ENCODE measurements at regions not wholly inside any gene's neighbourhood (a gene's known extent, or its start where the extent isn't known, plus 50 kb on each side); places are given as distances from the start of the nearest gene placed in this dataset.

DNA sequence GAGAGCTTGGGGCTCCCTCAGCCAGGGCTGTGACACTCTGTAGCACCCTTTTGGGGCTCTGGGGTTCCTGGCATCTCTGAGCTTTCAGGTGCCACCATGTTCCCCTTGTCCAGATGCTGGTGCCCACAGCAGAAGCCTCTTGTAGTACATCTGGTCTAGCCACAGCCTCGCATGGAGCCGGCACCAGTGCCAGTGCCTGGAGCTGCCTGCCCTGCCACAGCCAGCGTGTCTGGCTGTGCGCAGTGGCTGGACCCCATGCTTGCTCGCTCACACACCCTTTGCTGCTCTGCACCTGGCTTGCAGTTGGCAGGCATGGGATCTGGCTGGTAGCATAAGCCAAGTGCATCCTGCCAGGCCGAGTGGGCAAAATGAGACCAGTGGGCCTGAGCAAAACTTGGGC is 744.8 kb upstream of the GBE1 start:
- Mint-ChIP-seq H3K4me3 (no peak overlapping the region), H3K36me3 (ENCODE audit: low read depth) (no peaks in the 10 kb centered on the region), H3K27me3 (ENCODE audit: low read depth) (no peaks in the 10 kb centered on the region), H3K27ac (no peak overlapping the region), H3K4me1 (ENCODE audit: low read depth) (no peaks in the 10 kb centered on the region), H3K9me3 (ENCODE audit: insufficient read depth) (peaks cover 6% of the 10 kb centered on the region)
- ATAC-seq (no peak), DNase-seq (no peak)
- ChIA-PET POLR2A (no interaction called here), CTCF (no interaction called here)

DNA sequence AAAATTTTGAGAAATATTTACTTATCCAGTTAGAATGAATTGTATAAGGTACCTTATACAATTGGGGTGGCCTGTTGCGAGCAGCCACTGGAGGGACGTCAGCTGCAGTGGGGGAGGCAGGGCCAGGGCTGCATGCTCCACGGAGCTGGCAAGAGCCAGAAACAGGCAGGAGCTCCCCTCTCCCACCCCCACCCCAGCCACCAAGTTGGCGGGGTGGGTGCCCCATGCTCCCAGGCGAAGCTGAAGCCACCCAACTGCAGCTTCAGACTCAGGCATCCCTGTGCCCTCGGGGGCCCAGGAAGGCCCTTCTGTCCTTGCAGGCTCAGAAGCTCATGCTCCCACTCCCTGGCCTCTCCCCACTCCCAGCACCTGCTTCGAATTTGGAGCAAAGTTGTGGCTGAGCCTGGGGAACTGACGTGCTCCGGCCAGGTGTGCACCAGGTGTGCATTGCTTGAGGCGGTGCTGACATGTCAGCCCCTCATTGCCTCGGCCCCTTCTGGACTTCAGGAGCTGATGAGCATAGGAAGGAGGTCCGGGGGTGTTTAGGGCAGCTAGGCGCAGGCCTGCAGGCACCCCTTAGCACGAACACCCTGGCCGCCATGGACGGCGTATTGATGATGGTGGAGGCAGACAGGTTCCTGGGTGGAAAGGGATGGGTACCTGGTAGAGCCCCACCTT is 743.8 kb upstream of the GBE1 start:
- H3K4me3 Mint-ChIP-seq = no peak overlapping the region
- no peak for DNase-seq
- ChIA-PET POLR2A (no interaction called here), CTCF (no interaction called here)
- H3K4me1 Mint-ChIP-seq (ENCODE audit: low read depth) = no peaks in the 10 kb centered on the region
- H3K36me3 Mint-ChIP-seq (ENCODE audit: low read depth) = no peaks in the 10 kb centered on the region
- no peaks in the 10 kb centered on the region for H3K27me3 Mint-ChIP-seq (ENCODE audit: low read depth)
- peaks cover 6% of the 10 kb centered on the region for H3K9me3 Mint-ChIP-seq (ENCODE audit: insufficient read depth)
- no peak overlapping the region for H3K27ac Mint-ChIP-seq
- ATAC-seq = no peak

DNA sequence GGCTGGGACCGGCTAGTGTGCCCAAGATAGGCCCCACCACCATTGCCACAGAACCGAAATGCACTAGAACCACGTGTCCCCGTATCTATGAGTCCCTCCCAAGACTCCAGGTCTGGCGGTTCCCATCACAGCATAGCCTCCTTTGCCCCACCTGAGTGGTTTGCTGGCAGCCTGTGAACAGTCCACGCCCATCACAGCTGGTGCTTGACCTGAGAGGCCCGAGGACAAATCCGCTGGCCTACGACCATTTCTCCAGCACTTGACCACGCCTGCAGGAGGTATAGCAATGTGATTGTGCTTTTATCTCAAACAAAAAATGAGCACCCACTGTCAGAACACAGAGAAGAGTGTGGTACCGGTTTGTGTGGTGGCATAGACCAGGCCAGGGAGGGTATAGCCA is 736.7 kb upstream of the GBE1 start:
- ATAC-seq = no peak
- DNase-seq = no peak
- no peaks in the 10 kb centered on the region for H3K36me3 Mint-ChIP-seq (ENCODE audit: low read depth)
- H3K4me3 Mint-ChIP-seq = no peak overlapping the region
- ChIA-PET POLR2A (no interaction called here), CTCF (no interaction called here)
- no peaks in the 10 kb centered on the region for H3K4me1 Mint-ChIP-seq (ENCODE audit: low read depth)
- H3K27ac Mint-ChIP-seq = no peak overlapping the region
- peaks cover 8% of the 10 kb centered on the region for H3K9me3 Mint-ChIP-seq (ENCODE audit: insufficient read depth)
- no peaks in the 10 kb centered on the region for H3K27me3 Mint-ChIP-seq (ENCODE audit: low read depth)

DNA sequence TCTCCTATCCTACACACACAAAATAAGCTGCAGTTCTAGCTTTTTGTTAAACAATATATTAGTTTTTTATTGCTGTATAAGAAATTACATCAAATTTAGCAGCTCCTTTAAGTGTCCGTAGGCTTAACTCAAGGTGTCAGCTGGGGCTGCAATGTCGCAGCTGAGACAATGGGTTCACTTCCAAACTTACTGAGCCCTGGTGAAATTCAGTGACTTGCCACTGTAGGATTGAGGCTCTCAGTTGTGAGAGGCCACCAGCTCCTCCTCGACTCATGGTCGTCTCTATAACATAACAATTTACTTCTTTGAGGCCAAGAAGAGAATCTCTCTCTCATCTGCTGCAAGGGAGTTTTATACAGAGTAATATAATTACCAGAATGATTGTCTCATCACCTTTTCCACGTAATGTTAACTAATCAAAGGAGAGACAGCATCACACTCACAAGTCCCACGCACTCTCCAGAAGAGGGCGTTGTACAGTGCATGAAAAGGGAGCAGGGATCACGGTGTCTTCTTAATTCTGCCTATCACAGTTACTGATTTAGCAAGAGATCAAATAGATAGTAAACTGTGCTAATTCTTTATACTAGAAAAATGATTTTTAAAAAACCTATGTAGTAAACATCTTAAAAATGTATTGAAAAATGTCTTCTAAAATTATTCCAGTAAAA is 735.6 kb upstream of the GBE1 start:
- H3K9me3 Mint-ChIP-seq (ENCODE audit: insufficient read depth) = peaks cover 8% of the 10 kb centered on the region
- POLR2A ChIA-PET = no interaction called here
- no peak overlapping the region for H3K27ac Mint-ChIP-seq
- no peaks in the 10 kb centered on the region for H3K27me3 Mint-ChIP-seq (ENCODE audit: low read depth)
- CTCF ChIA-PET = no interaction called here
- H3K4me1 Mint-ChIP-seq (ENCODE audit: low read depth) = no peaks in the 10 kb centered on the region
- H3K36me3 Mint-ChIP-seq (ENCODE audit: low read depth) = no peaks in the 10 kb centered on the region
- DNase-seq (no peak), ATAC-seq (no peak)
- no peak overlapping the region for H3K4me3 Mint-ChIP-seq

DNA sequence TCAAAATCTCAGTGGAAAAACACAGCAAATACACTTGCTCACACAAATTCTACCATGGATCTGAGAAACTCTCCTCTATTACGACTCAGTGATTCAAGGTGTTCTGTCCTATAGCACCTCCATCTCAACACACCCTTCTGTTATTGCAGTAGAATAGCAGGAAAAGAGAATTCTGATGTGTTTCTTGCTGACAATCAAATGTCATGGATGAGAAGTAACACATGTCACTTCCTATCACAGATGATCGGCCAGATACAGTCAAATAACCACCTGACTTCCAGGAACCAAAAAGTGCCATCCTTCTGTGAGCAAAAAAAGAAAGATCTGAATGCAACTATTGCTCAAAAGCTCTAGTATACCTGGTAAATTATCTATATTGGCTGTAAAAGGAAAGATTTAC is 734.2 kb upstream of the GBE1 start:
- ChIA-PET CTCF (no interaction called here), POLR2A (no interaction called here)
- no peak overlapping the region for H3K27ac Mint-ChIP-seq
- H3K9me3 Mint-ChIP-seq (ENCODE audit: insufficient read depth) = peaks cover 8% of the 10 kb centered on the region
- H3K4me3 Mint-ChIP-seq = no peak overlapping the region
- ATAC-seq (no peak), DNase-seq (no peak)
- H3K4me1 Mint-ChIP-seq (ENCODE audit: low read depth) = no peaks in the 10 kb centered on the region
- H3K36me3 Mint-ChIP-seq (ENCODE audit: low read depth) = no peaks in the 10 kb centered on the region
- no peaks in the 10 kb centered on the region for H3K27me3 Mint-ChIP-seq (ENCODE audit: low read depth)

DNA sequence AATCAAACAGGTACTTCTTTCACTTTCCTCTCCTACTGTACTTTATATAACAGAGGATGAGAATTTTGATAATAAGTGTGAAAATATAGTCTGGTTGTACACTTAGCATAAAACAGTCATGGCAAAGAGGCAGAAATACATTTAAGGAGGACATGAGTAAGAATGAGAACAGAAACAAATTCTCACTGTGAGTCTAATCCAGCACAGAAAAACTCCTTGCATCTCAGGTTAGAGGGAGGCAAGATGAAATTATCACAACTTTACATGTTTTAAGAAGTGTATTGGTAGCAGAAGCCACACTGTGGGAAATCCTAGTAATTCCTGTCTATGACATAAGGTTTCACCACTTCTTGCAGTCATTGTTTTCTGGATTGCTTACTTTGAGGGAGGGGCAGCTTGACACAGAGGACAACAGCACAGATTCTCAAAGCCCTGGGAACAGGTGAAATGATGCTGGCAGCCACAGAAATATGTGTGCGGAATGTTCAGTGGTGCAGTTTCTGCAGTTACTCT is 733.6 kb upstream of the GBE1 start:
- DNase-seq (no peak), ATAC-seq (no peak)
- H3K9me3 Mint-ChIP-seq (ENCODE audit: insufficient read depth) = peaks cover 8% of the 10 kb centered on the region
- POLR2A ChIA-PET = no interaction called here
- H3K4me3 Mint-ChIP-seq = no peak overlapping the region
- no peaks in the 10 kb centered on the region for H3K27me3 Mint-ChIP-seq (ENCODE audit: low read depth)
- CTCF ChIA-PET = no interaction called here
- H3K36me3 Mint-ChIP-seq (ENCODE audit: low read depth) = no peaks in the 10 kb centered on the region
- no peak overlapping the region for H3K27ac Mint-ChIP-seq
- no peaks in the 10 kb centered on the region for H3K4me1 Mint-ChIP-seq (ENCODE audit: low read depth)

DNA sequence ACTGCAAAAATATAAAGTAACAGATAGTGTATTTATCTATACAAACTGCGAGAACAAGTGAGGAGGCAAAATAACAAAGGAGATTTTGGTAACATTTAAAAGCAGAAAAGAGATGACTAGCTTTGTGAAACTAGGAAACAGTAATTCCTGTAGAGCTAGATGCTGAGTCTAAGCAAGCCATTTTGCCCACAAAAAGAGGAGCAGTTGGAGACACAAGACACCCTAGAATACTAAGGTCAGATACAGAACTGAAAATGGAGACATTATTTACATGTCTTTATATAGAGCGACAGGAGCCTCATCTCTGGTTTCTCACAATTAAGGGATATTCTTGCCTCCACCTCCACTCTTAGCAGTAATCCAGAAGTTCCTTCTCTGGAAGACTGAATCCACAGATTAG is 732.4 kb upstream of the GBE1 start:
- POLR2A ChIA-PET = no interaction called here
- no peaks in the 10 kb centered on the region for H3K27me3 Mint-ChIP-seq (ENCODE audit: low read depth)
- H3K36me3 Mint-ChIP-seq (ENCODE audit: low read depth) = no peaks in the 10 kb centered on the region
- CTCF ChIA-PET = no interaction called here
- peaks cover 4% of the 10 kb centered on the region for H3K9me3 Mint-ChIP-seq (ENCODE audit: insufficient read depth)
- ATAC-seq (no peak), DNase-seq (no peak)
- H3K4me1 Mint-ChIP-seq (ENCODE audit: low read depth) = no peaks in the 10 kb centered on the region
- H3K4me3 Mint-ChIP-seq = no peak overlapping the region
- H3K27ac Mint-ChIP-seq = no peak overlapping the region

DNA sequence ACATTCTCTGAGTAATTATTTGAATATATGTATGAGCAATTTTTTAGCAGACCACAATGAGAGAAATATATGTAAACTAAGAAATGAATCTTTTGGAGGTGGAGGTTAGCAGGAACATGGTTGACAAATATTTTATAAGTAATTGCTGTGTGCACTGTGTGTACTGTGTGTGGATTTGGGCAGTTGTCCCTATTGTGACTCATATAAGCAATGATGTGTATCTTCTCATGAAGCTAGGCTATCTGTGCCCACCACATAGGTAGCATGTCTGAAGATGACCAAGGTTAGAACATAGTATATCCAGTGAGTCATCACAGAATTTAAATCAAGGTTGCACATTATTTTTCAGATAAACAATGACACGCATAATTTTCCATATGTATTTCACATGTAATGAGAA is 713.9 kb upstream of the GBE1 start:
- Mint-ChIP-seq H3K36me3 (ENCODE audit: low read depth) (no peaks in the 10 kb centered on the region), H3K9me3 (ENCODE audit: insufficient read depth) (no peaks in the 10 kb centered on the region), H3K27ac (no peak overlapping the region), H3K27me3 (ENCODE audit: low read depth) (no peaks in the 10 kb centered on the region), H3K4me1 (ENCODE audit: low read depth) (no peaks in the 10 kb centered on the region), H3K4me3 (no peak overlapping the region)
- no peak for ATAC-seq
- no peak for DNase-seq
- CTCF ChIA-PET = no interaction called here
- POLR2A ChIA-PET = no interaction called here

DNA sequence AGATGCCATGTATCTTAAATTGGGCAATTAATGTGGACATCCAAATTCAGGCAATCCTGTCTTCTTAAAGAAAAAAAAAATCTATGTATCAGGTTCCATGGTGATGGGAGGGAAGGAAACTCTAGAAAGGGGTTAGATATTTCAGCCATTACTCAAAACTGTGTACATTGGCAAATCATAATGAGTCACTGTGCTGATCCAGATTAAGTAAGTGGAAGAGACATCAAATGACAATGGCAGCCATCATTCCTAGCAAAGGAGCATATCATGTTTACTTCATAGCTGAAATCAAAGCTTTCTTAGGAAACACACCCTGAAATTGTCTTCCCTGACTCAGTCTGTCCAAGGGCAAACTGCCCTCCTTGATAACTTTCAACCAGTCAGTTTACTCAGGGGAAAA is 713.3 kb upstream of the GBE1 start:
- ATAC-seq (no peak), DNase-seq (no peak)
- no peaks in the 10 kb centered on the region for H3K27me3 Mint-ChIP-seq (ENCODE audit: low read depth)
- H3K4me3 Mint-ChIP-seq = no peak overlapping the region
- ChIA-PET CTCF (no interaction called here), POLR2A (no interaction called here)
- no peaks in the 10 kb centered on the region for H3K9me3 Mint-ChIP-seq (ENCODE audit: insufficient read depth)
- no peaks in the 10 kb centered on the region for H3K36me3 Mint-ChIP-seq (ENCODE audit: low read depth)
- H3K27ac Mint-ChIP-seq = no peak overlapping the region
- no peaks in the 10 kb centered on the region for H3K4me1 Mint-ChIP-seq (ENCODE audit: low read depth)

DNA sequence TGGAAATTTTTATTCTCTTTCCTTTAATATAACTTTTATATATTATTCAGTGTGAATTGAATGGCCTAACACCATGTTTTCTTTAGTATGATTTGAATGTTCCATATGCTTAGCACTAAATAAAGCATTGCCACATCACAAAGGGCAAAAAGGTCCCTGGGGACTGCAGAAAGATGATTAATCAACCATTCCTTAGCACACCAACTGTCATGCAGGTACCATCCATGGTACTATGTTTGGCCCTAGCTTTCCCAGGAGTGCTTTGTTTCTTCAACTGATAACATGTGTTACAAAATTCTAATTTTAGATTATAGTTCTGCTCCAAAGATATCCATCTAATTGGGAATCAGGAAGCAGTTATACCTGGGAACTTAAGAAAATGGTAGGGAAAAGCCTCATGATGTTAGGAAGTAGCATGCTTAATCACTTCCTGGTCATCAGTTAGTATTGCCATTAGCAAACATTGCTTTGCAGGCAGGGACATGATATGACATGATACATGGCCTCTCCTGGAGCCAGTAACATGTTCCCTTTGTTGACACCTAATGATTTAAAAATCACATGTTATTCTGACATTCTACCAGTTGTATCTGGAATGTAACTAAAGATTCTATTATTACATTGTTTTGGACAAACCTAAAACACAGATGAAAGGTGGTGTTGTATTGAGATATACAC is 712.6 kb upstream of the GBE1 start:
- Mint-ChIP-seq H3K27ac (no peak overlapping the region), H3K4me3 (no peak overlapping the region)

DNA sequence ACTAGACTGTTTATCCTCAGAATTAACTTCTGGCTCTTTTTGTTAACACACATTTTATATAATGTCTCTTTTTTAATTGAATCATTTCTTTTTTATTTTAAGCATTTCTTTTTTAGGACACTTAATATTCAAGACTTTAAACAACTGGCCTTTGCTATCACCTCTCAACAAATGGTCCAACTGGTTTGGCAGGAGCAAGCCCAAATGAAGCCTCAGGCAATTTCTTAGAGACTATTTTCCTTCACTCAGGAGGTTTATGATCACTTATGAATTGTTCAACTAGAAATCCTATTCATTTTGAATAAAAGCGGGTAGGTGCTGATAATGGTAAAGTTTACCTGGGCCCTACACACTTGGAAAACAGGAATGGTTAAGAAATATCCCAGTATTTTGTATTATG is 705.6 kb upstream of the GBE1 start:
- Mint-ChIP-seq H3K4me1 (ENCODE audit: low read depth) (no peaks in the 10 kb centered on the region), H3K27me3 (ENCODE audit: low read depth) (no peaks in the 10 kb centered on the region), H3K27ac (no peak overlapping the region), H3K36me3 (ENCODE audit: low read depth) (no peaks in the 10 kb centered on the region), H3K9me3 (ENCODE audit: insufficient read depth) (no peaks in the 10 kb centered on the region), H3K4me3 (no peak overlapping the region)
- no peak for ATAC-seq
- no peak for DNase-seq
- CTCF ChIA-PET = no interaction called here
- POLR2A ChIA-PET = no interaction called here

More for the DNA sequence above, 712.6 kb upstream of the GBE1 start:
- ChIA-PET POLR2A (no interaction called here), CTCF (no interaction called here)
- H3K27me3 Mint-ChIP-seq (ENCODE audit: low read depth) = no peaks in the 10 kb centered on the region
- DNase-seq = no peak
- H3K9me3 Mint-ChIP-seq (ENCODE audit: insufficient read depth) = no peaks in the 10 kb centered on the region
- H3K4me1 Mint-ChIP-seq (ENCODE audit: low read depth) = no peaks in the 10 kb centered on the region
- no peak for ATAC-seq
- no peaks in the 10 kb centered on the region for H3K36me3 Mint-ChIP-seq (ENCODE audit: low read depth)

DNA sequence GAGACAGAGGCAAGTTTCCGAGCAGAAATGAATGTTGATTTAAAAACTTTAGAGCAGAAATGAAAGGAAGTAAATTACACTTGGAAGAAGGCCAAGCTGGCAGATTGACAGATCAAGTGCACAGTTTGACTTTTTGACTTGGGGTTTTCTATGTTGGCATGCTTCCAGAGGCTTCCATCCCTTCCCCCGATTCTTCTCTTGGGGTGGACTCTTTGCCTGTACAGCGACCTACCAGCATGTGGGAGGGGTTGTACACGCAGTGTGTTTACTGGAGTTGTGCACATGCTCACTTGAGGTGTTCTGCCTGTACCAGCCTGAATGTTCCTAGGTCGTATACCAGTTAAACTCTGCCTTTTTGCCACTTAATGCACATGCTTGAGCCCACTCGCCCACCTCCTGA is 701.5 kb upstream of the GBE1 start:
- Mint-ChIP-seq H3K4me1 (ENCODE audit: low read depth) (no peaks in the 10 kb centered on the region), H3K36me3 (ENCODE audit: low read depth) (no peaks in the 10 kb centered on the region), H3K27ac (no peak overlapping the region), H3K27me3 (ENCODE audit: low read depth) (no peaks in the 10 kb centered on the region), H3K4me3 (no peak overlapping the region), H3K9me3 (ENCODE audit: insufficient read depth) (no peaks in the 10 kb centered on the region)
- ATAC-seq (no peak), DNase-seq (no peak)
- ChIA-PET CTCF (no interaction called here), POLR2A (no interaction called here)

Measured in activated CD8-positive, alpha-beta T cell treated with anti-CD3 and anti-CD28 coated beads, Interleukin-2, amount 10 ng/mL, durations not matched to agents 7 days and 5 days (primary cell).